ENCODE measurements at regions not wholly inside any gene's neighbourhood (a gene's known extent, or its start where the extent isn't known, plus 50 kb on each side); places are given as distances from the start of the nearest gene placed in this dataset.

DNA sequence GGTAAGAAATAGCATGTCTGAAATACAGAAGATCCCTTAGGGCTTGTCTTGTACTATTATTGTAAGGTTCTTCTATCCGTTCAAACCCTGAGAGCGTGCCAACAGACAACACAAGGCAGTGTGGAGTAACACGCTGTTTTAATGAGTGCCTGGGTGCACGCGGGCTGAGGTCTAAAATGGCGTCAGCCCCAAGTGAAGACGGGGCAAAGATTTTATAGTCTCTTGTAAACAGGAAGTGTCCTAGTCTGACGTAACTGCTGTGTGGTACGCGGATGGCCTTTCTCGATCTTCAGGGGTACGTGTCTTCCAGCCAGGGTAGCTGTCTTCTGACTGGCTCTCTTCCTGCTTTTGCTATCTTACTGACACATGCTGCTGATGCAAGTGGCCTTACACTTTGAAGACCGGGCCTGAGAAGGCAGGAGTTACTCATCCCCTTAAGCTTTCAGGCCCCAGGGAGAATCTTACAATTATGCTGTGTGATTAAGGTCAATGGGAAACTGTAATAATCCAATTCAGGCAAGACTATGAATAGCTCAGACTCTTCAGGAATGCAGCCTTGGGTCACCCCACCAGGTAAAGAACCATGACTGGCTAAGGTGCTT lies 1812.0 kb upstream of the CDH9 start:
- in situ Hi-C loops (cut with HindIII; ENCODE audit: low pct_ligation_motif_present, low sequenced_read_pairs): no loop called here
- H3K36me3 ChIP-seq (replicated peaks): no peaks in the 10 kb centered on the region
- no peak for DNase-seq
- TF ChIP-seq CTCF (IDR thresholded peaks at IDR 0.05; ENCODE audit: low read depth, low read length, missing control alignments): no peak
- no peak overlapping the region for H3K4me3 ChIP-seq (ENCODE audit: low read depth, low read length)
- H3K27ac ChIP-seq: no peak overlapping the region
- H3K27me3 ChIP-seq (replicated peaks): no peaks in the 10 kb centered on the region

DNA sequence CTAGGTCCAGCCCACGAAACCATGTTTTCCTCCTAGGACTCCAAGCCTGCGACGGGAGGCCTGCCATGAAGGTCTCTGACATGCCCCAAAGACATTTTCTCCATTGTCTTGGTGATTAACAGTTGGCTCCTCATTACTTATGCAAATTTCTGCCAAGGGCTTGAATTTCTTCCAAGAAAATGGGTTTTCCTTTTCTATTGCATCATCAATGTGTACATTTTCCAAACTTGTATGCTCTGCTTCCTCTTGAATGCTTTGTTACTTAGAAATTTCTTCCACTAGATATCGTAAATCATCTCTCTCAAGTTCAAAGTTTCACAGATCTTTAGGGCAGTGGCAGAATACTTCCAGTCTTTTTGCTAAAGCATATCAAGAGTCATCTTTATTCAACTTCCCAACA lies 1792.7 kb upstream of the CDH9 start:
- H3K27me3 ChIP-seq (replicated peaks): no peaks in the 10 kb centered on the region
- no peak for TF ChIP-seq CTCF (IDR thresholded peaks at IDR 0.05; ENCODE audit: low read depth, low read length, missing control alignments)
- no peak for DNase-seq
- H3K36me3 ChIP-seq (replicated peaks): no peaks in the 10 kb centered on the region
- no peak overlapping the region for H3K27ac ChIP-seq
- H3K4me3 ChIP-seq (ENCODE audit: low read depth, low read length): no peak overlapping the region
- in situ Hi-C loops (cut with HindIII; ENCODE audit: low pct_ligation_motif_present, low sequenced_read_pairs): no loop called here

- Histone ChIP-seq H3K36me3 (replicated peaks) (no peaks in the 10 kb centered on the region), H3K27me3 (replicated peaks) (no peaks in the 10 kb centered on the region), H3K27ac (no peak overlapping the region), H3K4me3 (ENCODE audit: low read depth, low read length) (no peak overlapping the region)
- in situ Hi-C loops (cut with HindIII; ENCODE audit: low pct_ligation_motif_present, low sequenced_read_pairs): no loop called here
- no peak for DNase-seq
- TF ChIP-seq CTCF (IDR thresholded peaks at IDR 0.05; ENCODE audit: low read depth, low read length, missing control alignments): no peak
These were observed 1784.8 kb upstream of the CDH9 start for GRCh38 chr5:28823231-28823630.

GRCh38 chr5:28822071-28822470 lies 1783.7 kb upstream of the CDH9 start:
- no peak overlapping the region for H3K27ac ChIP-seq
- TF ChIP-seq CTCF (IDR thresholded peaks at IDR 0.05; ENCODE audit: low read depth, low read length, missing control alignments): no peak
- in situ Hi-C loops (cut with HindIII; ENCODE audit: low pct_ligation_motif_present, low sequenced_read_pairs): no loop called here
- no peak for DNase-seq
- H3K36me3 ChIP-seq (replicated peaks): no peaks in the 10 kb centered on the region
- no peak overlapping the region for H3K4me3 ChIP-seq (ENCODE audit: low read depth, low read length)
- no peaks in the 10 kb centered on the region for H3K27me3 ChIP-seq (replicated peaks)

GRCh38 chr5:28810751-28811136 lies 1772.4 kb upstream of the CDH9 start:
- Histone ChIP-seq H3K36me3 (replicated peaks) (no peaks in the 10 kb centered on the region), H3K27ac (no peak overlapping the region), H3K4me3 (ENCODE audit: low read depth, low read length) (no peak overlapping the region), H3K27me3 (replicated peaks) (no peaks in the 10 kb centered on the region)
- no peak for DNase-seq
- in situ Hi-C loops (cut with HindIII; ENCODE audit: low pct_ligation_motif_present, low sequenced_read_pairs): no loop called here
- peak; percentile 29 for TF ChIP-seq CTCF (IDR thresholded peaks at IDR 0.05; ENCODE audit: low read depth, low read length, missing control alignments)

All from brain microvascular endothelial cell (primary cell).